Natural killer cell (primary cell): ENCODE measurements at regions not wholly inside any gene's neighbourhood (a gene's known extent, or its start where the extent isn't known, plus 50 kb on each side); places are given as distances from the start of the nearest gene placed in this dataset.

Experiments used
- ATAC-seq, 3 donors: fragments of 150-1000 bp in 2 of 3; fragments of 200-7000 bp in 1 of 3; cut with Tn5 transposase; 1 replicate in 1 of 3; 2 replicates in 2 of 3; pipeline ENCODE4 v1.10.0; 2021; ENCODE audit warnings: mild to moderate bottlenecking in 2 of 3, moderate library complexity in 2 of 3
- DNase-seq, 2 donors: peaks; one replicate each; pipeline versions ENCODE4 v3.0.0 to v3.0.0-alpha.2; 2013 to 2021; ENCODE audit warnings: mixed read lengths in 1 of 2
- H3K27ac ChIP-seq: one replicate; pipeline ENCODE4 v1.5.1; 2013; ENCODE audit warnings: mild to moderate bottlenecking, low read length
- H3K27me3 ChIP-seq: one replicate; pipeline ENCODE4 v1.6.1; 2013; ENCODE audit warnings: low read length; ENCODE audit not compliant: control insufficient read depth, insufficient read depth
- H3K36me3 ChIP-seq: one replicate; pipeline ENCODE4 v1.6.1; 2013; ENCODE audit warnings: low read length; ENCODE audit not compliant: control insufficient read depth, insufficient read depth
- H3K4me1 ChIP-seq: one replicate; pipeline ENCODE4 v1.6.1; 2013; ENCODE audit warnings: low read length; ENCODE audit not compliant: control insufficient read depth, insufficient read depth
- H3K4me3 ChIP-seq: one replicate; pipeline ENCODE4 v1.5.1; 2013; ENCODE audit warnings: low read length
- H3K9me3 ChIP-seq: one replicate; pipeline ENCODE4 v1.6.1; 2013; ENCODE audit warnings: low read length; ENCODE audit not compliant: control insufficient read depth, insufficient read depth
- H3K27ac Mint-ChIP-seq, 2 donors: one replicate each; pipeline ENCODE4 v1.8.0; 2022; ENCODE audit warnings: mild to moderate bottlenecking in 2 of 2, mixed read lengths in 2 of 2, moderate library complexity in 1 of 2
- H3K27me3 Mint-ChIP-seq, 2 donors: one replicate each; pipeline ENCODE4 v1.8.0; 2022; ENCODE audit warnings: low read depth in 2 of 2, mixed read lengths in 2 of 2
- H3K36me3 Mint-ChIP-seq: one replicate; pipeline ENCODE4 v1.8.0; 2022; ENCODE audit warnings: mixed read lengths
- H3K4me1 Mint-ChIP-seq, 2 donors: one replicate each; pipeline ENCODE4 v1.8.0; 2022; ENCODE audit warnings: mixed read lengths in 2 of 2
- H3K4me3 Mint-ChIP-seq: one replicate; pipeline ENCODE4 v1.8.0; 2022; ENCODE audit warnings: mild to moderate bottlenecking, moderate library complexity, mixed read lengths
- H3K9me3 Mint-ChIP-seq, 2 donors: one replicate each; pipeline ENCODE4 v1.8.0; 2022; ENCODE audit warnings: mixed read lengths in 2 of 2
- CTCF ChIP-seq: fragments of 200-600 bp; IDR thresholded peaks from one replicate; pipeline ENCODE4 v1.8.0; 2022; ENCODE audit warnings: antibody characterized with exemption
- WGBS: methylation state at CpG from one replicate; pipeline ENCODE4 v1.1.7; 2013; ENCODE audit warnings: missing lambda C conversion rate; ENCODE audit not compliant: insufficient coverage; 5-methylcytosine and 5-hydroxymethylcytosine counted together
- intact Hi-C: fragments of 100-400 bp; cut with micrococcal nuclease; formaldehyde crosslinking; loops from one replicate; pipeline ENCODE4 v1.14.2; 2022

- intact Hi-C loops: no loop called here
- H3K27me3 Mint-ChIP-seq: no peaks in the 10 kb centered on the region
- Histone ChIP-seq H3K4me1 (no peaks in the 10 kb centered on the region), H3K4me3 (no peak overlapping the region), H3K27me3 (no peaks in the 10 kb centered on the region), H3K27ac (no peak overlapping the region), H3K36me3 (no peaks in the 10 kb centered on the region), H3K9me3 (no peaks in the 10 kb centered on the region)
- no peak for ATAC-seq
- no peak overlapping the region for H3K4me3 Mint-ChIP-seq
- no peak for DNase-seq
- no peak for TF ChIP-seq CTCF
- H3K27ac Mint-ChIP-seq: no peak overlapping the region
- H3K4me1 Mint-ChIP-seq: no peaks in the 10 kb centered on the region
- H3K36me3 Mint-ChIP-seq: no peaks in the 10 kb centered on the region
- peaks cover 8 to 13% of the 10 kb centered on the region in 2 donors for H3K9me3 Mint-ChIP-seq
Observed at GRCh38 chr20:55893031-55893430, 112.3 kb downstream of the CBLN4 start.

- Mint-ChIP-seq H3K4me3 (no peak overlapping the region), H3K4me1 (no peaks in the 10 kb centered on the region), H3K9me3 (peaks cover 5 to 10% of the 10 kb centered on the region in 2 donors), H3K27me3 (no peaks in the 10 kb centered on the region), H3K36me3 (no peaks in the 10 kb centered on the region), H3K27ac (no peak overlapping the region)
- no peak for TF ChIP-seq CTCF
- H3K27me3 ChIP-seq: no peaks in the 10 kb centered on the region
- H3K27ac ChIP-seq: no peak overlapping the region
- H3K4me1 ChIP-seq: no peaks in the 10 kb centered on the region
- peaks cover 4% of the 10 kb centered on the region for H3K9me3 ChIP-seq
- H3K36me3 ChIP-seq: no peaks in the 10 kb centered on the region
- no peak for DNase-seq
- H3K4me3 ChIP-seq: no peak overlapping the region
- ATAC-seq: no peak
- intact Hi-C loops: no loop called here
- 84% methylated on average over 4 of the region's 5 CpGs for whole genome bisulfite sequencing
Observed at GRCh38 chr20:55888685-55889084, 116.6 kb downstream of the CBLN4 start.

- Mint-ChIP-seq H3K36me3 (no peaks in the 10 kb centered on the region), H3K9me3 (peaks cover 7 to 8% of the 10 kb centered on the region in 2 donors), H3K27ac (no peak overlapping the region), H3K4me3 (no peak overlapping the region), H3K27me3 (no peaks in the 10 kb centered on the region), H3K4me1 (no peaks in the 10 kb centered on the region)
- Histone ChIP-seq H3K4me3 (no peak overlapping the region), H3K27me3 (no peaks in the 10 kb centered on the region), H3K4me1 (no peaks in the 10 kb centered on the region), H3K9me3 (peaks cover 4% of the 10 kb centered on the region), H3K36me3 (no peaks in the 10 kb centered on the region), H3K27ac (no peak overlapping the region)
- TF ChIP-seq CTCF: no peak
- 82% methylated on average over 3 of the region's 3 CpGs for WGBS
- intact Hi-C loops: no loop called here
- DNase-seq (no peak), ATAC-seq (no peak)
Observed at GRCh38 chr20:55882910-55883309, 122.4 kb downstream of the CBLN4 start.

- 67% methylated on average over 1 of the region's 1 CpG for WGBS
- H3K36me3 ChIP-seq: no peaks in the 10 kb centered on the region
- no peaks in the 10 kb centered on the region for H3K27me3 ChIP-seq
- H3K4me3 ChIP-seq: no peak overlapping the region
- Mint-ChIP-seq H3K4me1 (no peaks in the 10 kb centered on the region), H3K4me3 (no peak overlapping the region), H3K27me3 (no peaks in the 10 kb centered on the region), H3K27ac (no peak overlapping the region), H3K36me3 (no peaks in the 10 kb centered on the region), H3K9me3 (peaks cover 5 to 10% of the 10 kb centered on the region in 2 donors)
- H3K4me1 ChIP-seq: no peaks in the 10 kb centered on the region
- TF ChIP-seq CTCF: no peak
- DNase-seq (no peak), ATAC-seq (no peak)
- H3K27ac ChIP-seq: no peak overlapping the region
- intact Hi-C loops: no loop called here
- H3K9me3 ChIP-seq: peaks cover 4% of the 10 kb centered on the region
Observed at GRCh38 chr20:55882286-55882685, 123.0 kb downstream of the CBLN4 start.
